Transverse colon (tissue), 4 donors: ENCODE measurements at regions not wholly inside any gene's neighbourhood (a gene's known extent, or its start where the extent isn't known, plus 50 kb on each side); places are given as distances from the start of the nearest gene placed in this dataset.

Source experiments
- DNase-seq: peaks from one replicate; pipeline ENCODE4 v3.0.0-alpha.2; 2019
- H3K27ac ChIP-seq, 4 donors: fragments of 200-600 bp; sonication (generic); 2 replicates each; pipeline ENCODE4 v1.5.1; 2016 to 2018; ENCODE audit warnings: inconsistent platforms in 4 of 4
- H3K27me3 ChIP-seq: fragments of 200-600 bp; sonication (generic); 2 replicates; pipeline ENCODE4 v1.5.1; 2017; ENCODE audit warnings: inconsistent platforms
- H3K36me3 ChIP-seq, 4 donors: fragments of 200-600 bp; sonication (generic); 2 replicates each; pipeline ENCODE4 v1.5.1; 2017 to 2019; ENCODE audit warnings: inconsistent platforms in 4 of 4
- H3K4me1 ChIP-seq, 4 donors: fragments of 200-600 bp; sonication (generic); 2 replicates each; pipeline ENCODE4 v1.5.1; 2017 to 2020; ENCODE audit warnings: inconsistent platforms in 4 of 4
- H3K4me3 ChIP-seq, 4 donors: fragments of 200-600 bp; sonication (generic); 1 replicate in 1 of 4; 2 replicates in 3 of 4; pipeline versions ENCODE4 v1.5.1 to v1.6.1; 2017 to 2019; ENCODE audit warnings: inconsistent platforms in 4 of 4
- H3K9me3 ChIP-seq, 2 donors: fragments of 200-600 bp; sonication (generic); 2 replicates each; pipeline ENCODE4 v1.5.1; 2017 to 2019; ENCODE audit warnings: inconsistent platforms in 2 of 2
- EP300 ChIP-seq: sonication (generic); formaldehyde crosslinking; IDR thresholded peaks from one replicate; pipeline ENCODE4 v1.6.1; 2017; ENCODE audit warnings: antibody characterized with exemption, low read depth
- POLR2A ChIP-seq: fragments of 450-650 bp; IDR thresholded peaks from one replicate; pipeline ENCODE4 v1.6.1; 2016; ENCODE audit warnings: antibody characterized with exemption, mild to moderate bottlenecking, moderate library complexity
- POLR2AphosphoS5 ChIP-seq, 3 donors: sonication (generic); formaldehyde crosslinking; IDR thresholded peaks; one replicate each; pipeline ENCODE4 v1.6.1; 2016; ENCODE audit warnings: antibody characterized with exemption in 3 of 3
- WGBS, 2 donors: methylation state at CpG; one replicate each; pipeline ENCODE4 v1.1.5; 2018; ENCODE audit warnings: low coverage in 1 of 2; 5-methylcytosine and 5-hydroxymethylcytosine counted together
- in situ Hi-C, 4 donors: fragments of 200-750 bp; cut with MboI; loops; one replicate each; pipeline versions ENCODE4 v1.15.0 to v1.15.1; 2017; ENCODE audit warnings: low sequenced_read_pairs in 3 of 4, low pct_ligation_motif_present in 1 of 4, low pct_unique_long_range_greater_than_20kb in 1 of 4
- intact Hi-C: fragments of 100-400 bp; cut with DNase I; formaldehyde crosslinking; loops from one replicate; pipeline ENCODE4 v1.15.1; 2023; ENCODE audit warnings: low total_unique reads
- TF ChIP-seq, protein P1 (sequence below), 5 experiments: fragments of 200-600 bp in 3 of 5; fragments of 450-650 bp in 2 of 5; sonication (generic) in 3 of 5; IDR thresholded peaks; 1 replicate in 2 of 5; 2 replicates in 3 of 5; pipeline ENCODE4 v1.5.1; 2016 to 2017; ENCODE audit warnings: antibody characterized with exemption in 5 of 5, inconsistent platforms in 3 of 5, mild to moderate bottlenecking in 2 of 5, moderate library complexity in 1 of 5

DNA sequence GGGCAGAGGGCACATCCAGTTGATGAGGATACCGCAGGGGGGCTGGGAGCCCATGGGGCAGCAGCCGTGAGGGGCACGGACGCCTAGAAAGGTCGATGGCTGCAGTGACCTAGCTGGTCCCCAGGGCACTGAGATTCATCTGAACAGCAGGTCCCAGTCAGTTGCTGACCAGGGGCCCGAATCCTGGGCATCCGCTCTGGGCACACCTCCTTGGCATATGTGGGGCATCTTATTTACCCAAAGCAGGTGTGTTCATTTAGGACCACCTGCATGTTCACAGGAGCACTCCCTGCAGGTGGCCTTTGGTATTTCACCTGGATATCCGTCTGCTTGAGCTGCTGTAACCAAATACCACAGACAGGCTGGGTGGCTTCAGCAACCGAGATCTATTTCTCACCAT, 72.0 kb upstream of the ODC1 start:
- intact Hi-C loops (no loop called here), in situ Hi-C loops (no loop called here)
- H3K9me3 ChIP-seq = peaks cover 6 to 11% of the 10 kb centered on the region in 2 donors
- DNase-seq = no peak
- no peak overlapping the region for H3K4me3 ChIP-seq
- no peaks in the 10 kb centered on the region for H3K27me3 ChIP-seq
- WGBS, 2 donors = 80 to 83% methylated on average over 1 to 9 of the region's 9 CpGs
- no peak overlapping the region for H3K27ac ChIP-seq
- no peaks in the 10 kb centered on the region for H3K4me1 ChIP-seq
- no peak for TF ChIP-seq EP300
- TF ChIP-seq POLR2AphosphoS5 (IDR thresholded peaks at IDR 0.05) = no peak
- no peak for TF ChIP-seq POLR2A
- TF ChIP-seq, protein P1, sequence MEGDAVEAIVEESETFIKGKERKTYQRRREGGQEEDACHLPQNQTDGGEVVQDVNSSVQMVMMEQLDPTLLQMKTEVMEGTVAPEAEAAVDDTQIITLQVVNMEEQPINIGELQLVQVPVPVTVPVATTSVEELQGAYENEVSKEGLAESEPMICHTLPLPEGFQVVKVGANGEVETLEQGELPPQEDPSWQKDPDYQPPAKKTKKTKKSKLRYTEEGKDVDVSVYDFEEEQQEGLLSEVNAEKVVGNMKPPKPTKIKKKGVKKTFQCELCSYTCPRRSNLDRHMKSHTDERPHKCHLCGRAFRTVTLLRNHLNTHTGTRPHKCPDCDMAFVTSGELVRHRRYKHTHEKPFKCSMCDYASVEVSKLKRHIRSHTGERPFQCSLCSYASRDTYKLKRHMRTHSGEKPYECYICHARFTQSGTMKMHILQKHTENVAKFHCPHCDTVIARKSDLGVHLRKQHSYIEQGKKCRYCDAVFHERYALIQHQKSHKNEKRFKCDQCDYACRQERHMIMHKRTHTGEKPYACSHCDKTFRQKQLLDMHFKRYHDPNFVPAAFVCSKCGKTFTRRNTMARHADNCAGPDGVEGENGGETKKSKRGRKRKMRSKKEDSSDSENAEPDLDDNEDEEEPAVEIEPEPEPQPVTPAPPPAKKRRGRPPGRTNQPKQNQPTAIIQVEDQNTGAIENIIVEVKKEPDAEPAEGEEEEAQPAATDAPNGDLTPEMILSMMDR (IDR thresholded peaks at IDR 0.05) = peak in 3 of 5 experiments; percentile 5 to 23 (median 9)
- H3K36me3 ChIP-seq = no peaks in the 10 kb centered on the region

GRCh38 chr2:10519394-10519740, 71.2 kb upstream of the ODC1 start:
- Histone ChIP-seq H3K27ac (no peak overlapping the region), H3K4me1 (no peaks in the 10 kb centered on the region), H3K4me3 (no peak overlapping the region), H3K27me3 (no peaks in the 10 kb centered on the region), H3K36me3 (no peaks in the 10 kb centered on the region), H3K9me3 (peaks cover 6 to 11% of the 10 kb centered on the region in 2 donors)
- WGBS, 2 donors = 90 to 95% methylated on average over 8 to 9 of the region's 9 CpGs
- intact Hi-C loops (no loop called here), in situ Hi-C loops (no loop called here)
- no peak for TF ChIP-seq POLR2A
- TF ChIP-seq, protein P1 (IDR thresholded peaks at IDR 0.05) = no peak
- TF ChIP-seq EP300 = no peak
- TF ChIP-seq POLR2AphosphoS5 (IDR thresholded peaks at IDR 0.05) = no peak
- DNase-seq = no peak

- H3K9me3 ChIP-seq = peaks cover 6 to 11% of the 10 kb centered on the region in 2 donors
- TF ChIP-seq, protein P1 (IDR thresholded peaks at IDR 0.05) = no peak
- TF ChIP-seq EP300 = no peak
- no peak for TF ChIP-seq POLR2A
- no peak for TF ChIP-seq POLR2AphosphoS5 (IDR thresholded peaks at IDR 0.05)
- H3K36me3 ChIP-seq = no peaks in the 10 kb centered on the region
- H3K27ac ChIP-seq = no peak overlapping the region
- no peak for DNase-seq
- intact Hi-C loops (no loop called here), in situ Hi-C loops (no loop called here)
- WGBS, 2 donors = 91 to 100% methylated on average over 1 to 20 of the region's 20 CpGs
- no peaks in the 10 kb centered on the region for H3K4me1 ChIP-seq
- H3K27me3 ChIP-seq = no peaks in the 10 kb centered on the region
- H3K4me3 ChIP-seq = no peak overlapping the region
Observed at GRCh38 chr2:10518470-10519393, 70.6 kb upstream of the ODC1 start.

GRCh38 chr2:10517351-10518043, 69.4 kb upstream of the ODC1 start:
- Histone ChIP-seq H3K9me3 (peaks cover 6 to 11% of the 10 kb centered on the region in 2 donors), H3K27me3 (no peaks in the 10 kb centered on the region), H3K27ac (no peak overlapping the region), H3K36me3 (no peaks in the 10 kb centered on the region), H3K4me1 (no peaks in the 10 kb centered on the region), H3K4me3 (no peak overlapping the region)
- 87 to 100% methylated on average over 2 to 9 of the region's 9 CpGs for WGBS, 2 donors
- intact Hi-C loops (no loop called here), in situ Hi-C loops (no loop called here)
- TF ChIP-seq EP300 = no peak
- TF ChIP-seq POLR2AphosphoS5 (IDR thresholded peaks at IDR 0.05) = no peak
- TF ChIP-seq, protein P1 (IDR thresholded peaks at IDR 0.05) = no peak
- no peak for TF ChIP-seq POLR2A
- DNase-seq = no peak
